Endothelial cell of umbilical vein (primary cell): ENCODE measurements at regions not wholly inside any gene's neighbourhood (a gene's known extent, or its start where the extent isn't known, plus 50 kb on each side); places are given as distances from the start of the nearest gene placed in this dataset.

Experiments used
- CTCF ChIP-seq, 2 donors: IDR thresholded peaks; 1 replicate in 1 of 2; 2 replicates in 1 of 2; pipeline ENCODE4 v1.5.1; 2011; ENCODE audit warnings: low read length in 2 of 2, mild to moderate bottlenecking in 2 of 2, moderate library complexity in 2 of 2, control low read depth in 1 of 2, inconsistent platforms in 1 of 2, low read depth in 1 of 2; ENCODE audit not compliant: insufficient read depth in 1 of 2; ENCODE audit errors: extremely low read depth in 1 of 2
- FOS ChIP-seq: IDR thresholded peaks from 2 replicates; pipeline ENCODE4 v1.6.1; 2011; ENCODE audit warnings: mild to moderate bottlenecking, low read length, moderate library complexity, borderline replicate concordance; ENCODE audit not compliant: insufficient read depth
- MYC ChIP-seq: IDR thresholded peaks from one replicate; pipeline ENCODE4 v1.6.1; 2011; ENCODE audit warnings: mild to moderate bottlenecking, low read depth, low read length
- POLR2A ChIP-seq: IDR thresholded peaks from 2 replicates; pipeline ENCODE4 v1.6.1; 2012; ENCODE audit warnings: low read depth, mild to moderate bottlenecking, control low read depth, low read length

- no peak for TF ChIP-seq CTCF (IDR thresholded peaks at IDR 0.05; ENCODE audit: extremely low read depth in 1 of 2, insufficient read depth in 1 of 2, low read depth in 1 of 2, low read length in 2 of 2)
- no peak for TF ChIP-seq POLR2A
- TF ChIP-seq FOS: no peak
- TF ChIP-seq MYC: no peak
Measured at GRCh38 chr11:24163841-24164240, 333.0 kb upstream of the LUZP2 start.
